GM12878 (cell line): ENCODE measurements at regions not wholly inside any gene's neighbourhood (a gene's known extent, or its start where the extent isn't known, plus 50 kb on each side); places are given as distances from the start of the nearest gene placed in this dataset.

ENCODE experiments used
- ASH2L ChIP-seq: fragments of 300-600, 200-600 bp; sonication (generic); IDR thresholded peaks from 2 replicates; pipeline ENCODE4 v1.6.1; 2017; ENCODE audit warnings: low read depth, mild to moderate bottlenecking, borderline replicate concordance
- BACH1 ChIP-seq: fragments of 450-650 bp; IDR thresholded peaks from 2 replicates; pipeline ENCODE4 v1.6.1; 2017; ENCODE audit warnings: mild to moderate bottlenecking, borderline replicate concordance
- CHD2 ChIP-seq: IDR thresholded peaks from 2 replicates; pipeline ENCODE4 v1.6.1; 2011; ENCODE audit warnings: low read depth, low read length, improper control_type of control experiment, borderline replicate concordance
- FOS ChIP-seq: IDR thresholded peaks from 3 replicates; pipeline ENCODE4 v1.6.1; 2011; ENCODE audit warnings: borderline replicate concordance; ENCODE audit not compliant: insufficient read length; ENCODE audit errors: extremely low read depth
- IKZF2 ChIP-seq, 2 experiments: fragments of 450-650 bp; IDR thresholded peaks; 2 replicates each; pipeline ENCODE4 v1.6.1; 2017; ENCODE audit warnings: mild to moderate bottlenecking in 2 of 2, moderate library complexity in 2 of 2
- MTA2 ChIP-seq: fragments of 450-650 bp; IDR thresholded peaks from 2 replicates; pipeline ENCODE4 v1.6.1; 2016; ENCODE audit warnings: low read depth, mild to moderate bottlenecking, moderate library complexity
- MTA3 ChIP-seq: IDR thresholded peaks from 2 replicates; pipeline ENCODE4 v1.6.1; 2012; ENCODE audit warnings: low read length, inconsistent platforms, borderline replicate concordance
- NR2C2 ChIP-seq: IDR thresholded peaks from 2 replicates; pipeline ENCODE4 v1.6.1; 2011; ENCODE audit warnings: borderline replicate concordance, low read depth; ENCODE audit not compliant: control insufficient read depth, insufficient read length
- RBBP5 ChIP-seq: fragments of 200-600 bp; sonication (generic); conservative IDR thresholded peaks from 2 replicates; pipeline ENCODE4 v1.6.1; 2016
- SIX5 ChIP-seq: IDR thresholded peaks from 2 replicates; pipeline ENCODE4 v1.6.1; 2011; ENCODE audit warnings: mild to moderate bottlenecking, low read depth, low read length, moderate library complexity; ENCODE audit not compliant: severe bottlenecking
- SMAD1 ChIP-seq: fragments of 450-650 bp; IDR thresholded peaks from 2 replicates; pipeline ENCODE4 v1.6.1; 2018; ENCODE audit warnings: mild to moderate bottlenecking, low read depth; ENCODE audit not compliant: partially characterized antibody
- SP1 ChIP-seq: IDR thresholded peaks from one replicate; pipeline ENCODE4 v1.6.1; 2011; ENCODE audit warnings: low read depth, low read length
- TF ChIP-seq, protein P1 (sequence below): IDR thresholded peaks from 2 replicates; pipeline ENCODE4 v1.6.1; 2011; ENCODE audit warnings: borderline replicate concordance, low read depth, mild to moderate bottlenecking, moderate library complexity, mixed read lengths, low read length; ENCODE audit not compliant: insufficient read depth; ENCODE audit errors: extremely low read length
- TF ChIP-seq, protein P2 (sequence below): fragments of 450-650 bp; IDR thresholded peaks from 2 replicates; pipeline ENCODE4 v1.6.1; 2017; ENCODE audit warnings: mild to moderate bottlenecking, moderate library complexity
- TF ChIP-seq, protein P3 (sequence below): IDR thresholded peaks from 2 replicates; pipeline ENCODE4 v1.6.1; 2011; ENCODE audit warnings: low read depth, mild to moderate bottlenecking, low read length, moderate library complexity, borderline replicate concordance; ENCODE audit errors: extremely low read depth
- TF ChIP-seq, protein P4 (sequence below): IDR thresholded peaks from 2 replicates; pipeline ENCODE4 v1.6.1; 2012; ENCODE audit warnings: mild to moderate bottlenecking, low read depth, low read length
- TF ChIP-seq, protein P5 (sequence below): IDR thresholded peaks from 2 replicates; pipeline ENCODE4 v1.6.1; 2011; ENCODE audit warnings: mild to moderate bottlenecking, low read depth, low read length, moderate library complexity; ENCODE audit not compliant: insufficient replicate concordance

DNA sequence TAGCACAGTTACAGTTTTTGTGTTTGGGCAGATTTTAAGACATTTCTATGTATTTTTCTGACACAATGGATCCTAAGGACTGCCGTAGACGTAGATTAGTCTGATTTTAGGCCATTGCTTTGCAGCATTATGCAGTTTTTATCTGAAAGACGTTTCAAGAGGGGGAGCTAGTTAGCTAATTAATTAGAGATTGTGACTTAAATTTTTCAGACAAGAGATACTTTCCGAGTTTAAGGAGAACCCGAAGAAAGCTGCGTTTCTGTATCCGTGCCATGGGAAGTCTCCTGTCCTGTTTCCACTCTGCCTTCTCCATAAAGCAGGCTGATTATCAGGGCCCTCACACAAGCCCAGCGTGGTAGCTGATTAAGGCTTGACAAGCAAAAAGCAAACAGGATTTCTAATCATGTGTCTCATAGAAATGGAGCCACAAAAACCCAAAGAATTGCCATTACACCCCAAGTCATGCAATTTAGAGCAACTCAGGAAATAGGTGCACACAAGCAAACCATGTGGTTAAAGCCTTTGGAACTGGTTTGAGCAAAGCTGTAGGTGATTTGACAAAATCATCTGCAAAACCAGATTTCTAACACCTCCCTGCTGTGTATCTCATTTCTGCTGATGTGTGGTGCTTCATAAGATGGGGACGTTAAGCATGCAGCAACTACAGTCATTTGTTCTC, 808.1 kb downstream of the RNF144A start (continued):
- TF ChIP-seq SIX5 = no peak
- TF ChIP-seq FOS = no peak
- TF ChIP-seq SP1 = no peak
- no peak; the same call in 1 of the 2 replicates for TF ChIP-seq CHD2
- TF ChIP-seq, protein P1, sequence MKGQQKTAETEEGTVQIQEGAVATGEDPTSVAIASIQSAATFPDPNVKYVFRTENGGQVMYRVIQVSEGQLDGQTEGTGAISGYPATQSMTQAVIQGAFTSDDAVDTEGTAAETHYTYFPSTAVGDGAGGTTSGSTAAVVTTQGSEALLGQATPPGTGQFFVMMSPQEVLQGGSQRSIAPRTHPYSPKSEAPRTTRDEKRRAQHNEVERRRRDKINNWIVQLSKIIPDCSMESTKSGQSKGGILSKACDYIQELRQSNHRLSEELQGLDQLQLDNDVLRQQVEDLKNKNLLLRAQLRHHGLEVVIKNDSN = no peak
- TF ChIP-seq, protein P2, sequence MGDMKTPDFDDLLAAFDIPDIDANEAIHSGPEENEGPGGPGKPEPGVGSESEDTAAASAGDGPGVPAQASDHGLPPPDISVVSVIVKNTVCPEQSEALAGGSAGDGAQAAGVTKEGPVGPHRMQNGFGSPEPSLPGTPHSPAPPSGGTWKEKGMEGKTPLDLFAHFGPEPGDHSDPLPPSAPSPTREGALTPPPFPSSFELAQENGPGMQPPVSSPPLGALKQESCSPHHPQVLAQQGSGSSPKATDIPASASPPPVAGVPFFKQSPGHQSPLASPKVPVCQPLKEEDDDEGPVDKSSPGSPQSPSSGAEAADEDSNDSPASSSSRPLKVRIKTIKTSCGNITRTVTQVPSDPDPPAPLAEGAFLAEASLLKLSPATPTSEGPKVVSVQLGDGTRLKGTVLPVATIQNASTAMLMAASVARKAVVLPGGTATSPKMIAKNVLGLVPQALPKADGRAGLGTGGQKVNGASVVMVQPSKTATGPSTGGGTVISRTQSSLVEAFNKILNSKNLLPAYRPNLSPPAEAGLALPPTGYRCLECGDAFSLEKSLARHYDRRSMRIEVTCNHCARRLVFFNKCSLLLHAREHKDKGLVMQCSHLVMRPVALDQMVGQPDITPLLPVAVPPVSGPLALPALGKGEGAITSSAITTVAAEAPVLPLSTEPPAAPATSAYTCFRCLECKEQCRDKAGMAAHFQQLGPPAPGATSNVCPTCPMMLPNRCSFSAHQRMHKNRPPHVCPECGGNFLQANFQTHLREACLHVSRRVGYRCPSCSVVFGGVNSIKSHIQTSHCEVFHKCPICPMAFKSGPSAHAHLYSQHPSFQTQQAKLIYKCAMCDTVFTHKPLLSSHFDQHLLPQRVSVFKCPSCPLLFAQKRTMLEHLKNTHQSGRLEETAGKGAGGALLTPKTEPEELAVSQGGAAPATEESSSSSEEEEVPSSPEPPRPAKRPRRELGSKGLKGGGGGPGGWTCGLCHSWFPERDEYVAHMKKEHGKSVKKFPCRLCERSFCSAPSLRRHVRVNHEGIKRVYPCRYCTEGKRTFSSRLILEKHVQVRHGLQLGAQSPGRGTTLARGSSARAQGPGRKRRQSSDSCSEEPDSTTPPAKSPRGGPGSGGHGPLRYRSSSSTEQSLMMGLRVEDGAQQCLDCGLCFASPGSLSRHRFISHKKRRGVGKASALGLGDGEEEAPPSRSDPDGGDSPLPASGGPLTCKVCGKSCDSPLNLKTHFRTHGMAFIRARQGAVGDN = peak; percentile 90; the same call in 1 of the 2 replicates
- TF ChIP-seq, protein P3, sequence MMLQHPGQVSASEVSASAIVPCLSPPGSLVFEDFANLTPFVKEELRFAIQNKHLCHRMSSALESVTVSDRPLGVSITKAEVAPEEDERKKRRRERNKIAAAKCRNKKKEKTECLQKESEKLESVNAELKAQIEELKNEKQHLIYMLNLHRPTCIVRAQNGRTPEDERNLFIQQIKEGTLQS = no peak
- no peak for TF ChIP-seq NR2C2
- TF ChIP-seq RBBP5 = no peak
- TF ChIP-seq, protein P4, sequence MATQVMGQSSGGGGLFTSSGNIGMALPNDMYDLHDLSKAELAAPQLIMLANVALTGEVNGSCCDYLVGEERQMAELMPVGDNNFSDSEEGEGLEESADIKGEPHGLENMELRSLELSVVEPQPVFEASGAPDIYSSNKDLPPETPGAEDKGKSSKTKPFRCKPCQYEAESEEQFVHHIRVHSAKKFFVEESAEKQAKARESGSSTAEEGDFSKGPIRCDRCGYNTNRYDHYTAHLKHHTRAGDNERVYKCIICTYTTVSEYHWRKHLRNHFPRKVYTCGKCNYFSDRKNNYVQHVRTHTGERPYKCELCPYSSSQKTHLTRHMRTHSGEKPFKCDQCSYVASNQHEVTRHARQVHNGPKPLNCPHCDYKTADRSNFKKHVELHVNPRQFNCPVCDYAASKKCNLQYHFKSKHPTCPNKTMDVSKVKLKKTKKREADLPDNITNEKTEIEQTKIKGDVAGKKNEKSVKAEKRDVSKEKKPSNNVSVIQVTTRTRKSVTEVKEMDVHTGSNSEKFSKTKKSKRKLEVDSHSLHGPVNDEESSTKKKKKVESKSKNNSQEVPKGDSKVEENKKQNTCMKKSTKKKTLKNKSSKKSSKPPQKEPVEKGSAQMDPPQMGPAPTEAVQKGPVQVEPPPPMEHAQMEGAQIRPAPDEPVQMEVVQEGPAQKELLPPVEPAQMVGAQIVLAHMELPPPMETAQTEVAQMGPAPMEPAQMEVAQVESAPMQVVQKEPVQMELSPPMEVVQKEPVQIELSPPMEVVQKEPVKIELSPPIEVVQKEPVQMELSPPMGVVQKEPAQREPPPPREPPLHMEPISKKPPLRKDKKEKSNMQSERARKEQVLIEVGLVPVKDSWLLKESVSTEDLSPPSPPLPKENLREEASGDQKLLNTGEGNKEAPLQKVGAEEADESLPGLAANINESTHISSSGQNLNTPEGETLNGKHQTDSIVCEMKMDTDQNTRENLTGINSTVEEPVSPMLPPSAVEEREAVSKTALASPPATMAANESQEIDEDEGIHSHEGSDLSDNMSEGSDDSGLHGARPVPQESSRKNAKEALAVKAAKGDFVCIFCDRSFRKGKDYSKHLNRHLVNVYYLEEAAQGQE = no peak
- no peak for TF ChIP-seq SMAD1
- TF ChIP-seq MTA2 = peak; percentile 88
- TF ChIP-seq MTA3 = no peak
- TF ChIP-seq, protein P5, sequence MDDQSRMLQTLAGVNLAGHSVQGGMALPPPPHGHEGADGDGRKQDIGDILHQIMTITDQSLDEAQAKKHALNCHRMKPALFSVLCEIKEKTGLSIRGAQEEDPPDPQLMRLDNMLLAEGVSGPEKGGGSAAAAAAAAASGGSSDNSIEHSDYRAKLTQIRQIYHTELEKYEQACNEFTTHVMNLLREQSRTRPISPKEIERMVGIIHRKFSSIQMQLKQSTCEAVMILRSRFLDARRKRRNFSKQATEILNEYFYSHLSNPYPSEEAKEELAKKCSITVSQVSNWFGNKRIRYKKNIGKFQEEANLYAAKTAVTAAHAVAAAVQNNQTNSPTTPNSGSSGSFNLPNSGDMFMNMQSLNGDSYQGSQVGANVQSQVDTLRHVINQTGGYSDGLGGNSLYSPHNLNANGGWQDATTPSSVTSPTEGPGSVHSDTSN = no peak
- no peak for TF ChIP-seq ASH2L
- peak; percentile 41; the same call in 1 of the 2 replicates for TF ChIP-seq BACH1
- TF ChIP-seq IKZF2 (IDR thresholded peaks at IDR 0.05) = peak; percentile 77 to 82; a peak in 2 of 4 replicates
